Fibroblast of lung (primary cell): ENCODE measurements at regions not wholly inside any gene's neighbourhood (a gene's known extent, or its start where the extent isn't known, plus 50 kb on each side); places are given as distances from the start of the nearest gene placed in this dataset.
"Not testable (repeated sequence)": the region's sequence is repeated elsewhere in the genome, so short reads cannot be mapped to it uniquely, and the experiment has no call there.

Experiments used
- DNase-seq, 2 donors: peaks; one replicate each; pipeline versions ENCODE4 v3.0.0 to v3.0.0-alpha.2; 2010; ENCODE audit warnings: low read depth in 2 of 2
- H2AFZ ChIP-seq: 2 replicates; pipeline ENCODE4 v1.5.1; 2012; ENCODE audit warnings: low read length, control low read depth, inconsistent platforms
- H3K27ac ChIP-seq: 2 replicates; pipeline ENCODE4 v1.5.1; 2011; ENCODE audit warnings: low read length, control low read depth; ENCODE audit not compliant: insufficient read depth
- H3K27me3 ChIP-seq: 2 replicates; pipeline ENCODE4 v1.5.1; 2011; ENCODE audit warnings: mild to moderate bottlenecking, low read length; ENCODE audit not compliant: control insufficient read depth, insufficient read depth
- H3K36me3 ChIP-seq: 2 replicates; pipeline ENCODE4 v1.5.1; 2011; ENCODE audit warnings: low read length; ENCODE audit not compliant: control insufficient read depth, insufficient read depth
- H3K4me1 ChIP-seq: 2 replicates; pipeline ENCODE4 v1.5.1; 2011; ENCODE audit warnings: low read length; ENCODE audit not compliant: control insufficient read depth, insufficient read depth; ENCODE audit errors: extremely low read depth
- H3K4me2 ChIP-seq: 2 replicates; pipeline ENCODE4 v1.5.1; 2011; ENCODE audit warnings: low read length, control low read depth; ENCODE audit not compliant: insufficient read depth; ENCODE audit errors: extremely low read depth
- H3K4me3 ChIP-seq, 4 experiments: fragments of 200-600 bp in 1 of 4; sonication (generic) in 1 of 4; replicated peaks in 1 of 4; 2 replicates each; pipeline ENCODE4 v1.5.1; 2011 to 2016; ENCODE audit warnings: low read length in 4 of 4, low read depth in 3 of 4, mild to moderate bottlenecking in 3 of 4, control low read depth in 2 of 4, inconsistent platforms in 1 of 4, mixed read lengths in 1 of 4; ENCODE audit not compliant: insufficient read depth in 1 of 4; ENCODE audit errors: control extremely low read depth in 1 of 4
- H3K79me2 ChIP-seq: 2 replicates; pipeline ENCODE4 v1.5.1; 2012; ENCODE audit warnings: mild to moderate bottlenecking, low read length, inconsistent platforms; ENCODE audit not compliant: control insufficient read depth, insufficient read depth
- H3K9ac ChIP-seq: 2 replicates; pipeline ENCODE4 v1.5.1; 2011; ENCODE audit warnings: mild to moderate bottlenecking, low read length, control low read depth; ENCODE audit not compliant: insufficient read depth
- H3K9me3 ChIP-seq: 2 replicates; pipeline ENCODE4 v1.5.1; 2012; ENCODE audit warnings: low read depth, low read length; ENCODE audit not compliant: control insufficient read depth, insufficient read depth
- H4K20me1 ChIP-seq: 2 replicates; pipeline ENCODE4 v1.5.1; 2011; ENCODE audit warnings: low read length; ENCODE audit not compliant: control insufficient read depth, insufficient read depth; ENCODE audit errors: extremely low read depth
- CTCF ChIP-seq, 2 donors: IDR thresholded peaks in 1 of 2; conservative IDR thresholded peaks in 1 of 2; 1 replicate in 1 of 2; 2 replicates in 1 of 2; pipeline ENCODE4 v1.5.1; 2011 to 2012; ENCODE audit warnings: low read length in 2 of 2, control low read depth in 1 of 2, inconsistent platforms in 1 of 2, low read depth in 1 of 2, mild to moderate bottlenecking in 1 of 2

GRCh38 chr2:87229091-87229689, 207.5 kb upstream of the PLGLB1 start:
- H3K27me3 ChIP-seq, H2AFZ ChIP-seq, H3K27ac ChIP-seq, H3K4me1 ChIP-seq, H3K4me3 ChIP-seq, H3K4me2 ChIP-seq, H4K20me1 ChIP-seq, H3K79me2 ChIP-seq, H3K9ac ChIP-seq, H3K9me3 ChIP-seq, H3K36me3 ChIP-seq: not testable (repeated sequence)
- peak in 1 of 2 donors; percentile 73 for DNase-seq
- TF ChIP-seq CTCF (conservative IDR thresholded peaks at IDR 0.05 in 1 of 2, IDR thresholded peaks at IDR 0.05 in 1 of 2; ENCODE audit: low read depth in 1 of 2, low read length in 2 of 2) = peak in 1 of 2 donors; percentile 31

- H3K4me3 ChIP-seq, H2AFZ ChIP-seq, H3K27me3 ChIP-seq, DNase-seq, H3K36me3 ChIP-seq, H3K4me1 ChIP-seq, H3K9me3 ChIP-seq, H3K27ac ChIP-seq, H4K20me1 ChIP-seq, H3K9ac ChIP-seq, H3K79me2 ChIP-seq, H3K4me2 ChIP-seq: not testable (repeated sequence)
Observed at GRCh38 chr2:87229964-87230363, 208.3 kb upstream of the PLGLB1 start.

- not testable (repeated sequence) for H2AFZ ChIP-seq, DNase-seq, H3K4me1 ChIP-seq, H3K27ac ChIP-seq, H3K9ac ChIP-seq, H3K79me2 ChIP-seq, H3K27me3 ChIP-seq, H4K20me1 ChIP-seq, H3K36me3 ChIP-seq, H3K4me2 ChIP-seq, H3K9me3 ChIP-seq, H3K4me3 ChIP-seq
Observed at GRCh38 chr2:87235333-87235981, 213.8 kb upstream of the PLGLB1 start.

GRCh38 chr2:87237570-87238336, 216.1 kb upstream of the PLGLB1 start:
- H3K27ac ChIP-seq, H3K4me2 ChIP-seq, H3K9me3 ChIP-seq, H4K20me1 ChIP-seq, H3K36me3 ChIP-seq, H3K9ac ChIP-seq, H3K79me2 ChIP-seq, H3K27me3 ChIP-seq, H3K4me3 ChIP-seq, H3K4me1 ChIP-seq, DNase-seq, H2AFZ ChIP-seq: not testable (repeated sequence)
